CD4-positive, alpha-beta T cell treated with Interleukin-15 for 4 hours (primary cell): ENCODE measurements at regions not wholly inside any gene's neighbourhood (a gene's known extent, or its start where the extent isn't known, plus 50 kb on each side); places are given as distances from the start of the nearest gene placed in this dataset.
"Not testable (repeated sequence)": the region's sequence is repeated elsewhere in the genome, so short reads cannot be mapped to it uniquely, and the experiment has no call there.

Source experiments
- DNase-seq: peaks from one replicate; pipeline ENCODE4 v3.0.0-alpha.2; 2020; ENCODE audit warnings: low spot score

- DNase-seq = no peak
Observed at GRCh38 chr4:138663883-138664282, 351.7 kb upstream of the NOCT start.

DNA sequence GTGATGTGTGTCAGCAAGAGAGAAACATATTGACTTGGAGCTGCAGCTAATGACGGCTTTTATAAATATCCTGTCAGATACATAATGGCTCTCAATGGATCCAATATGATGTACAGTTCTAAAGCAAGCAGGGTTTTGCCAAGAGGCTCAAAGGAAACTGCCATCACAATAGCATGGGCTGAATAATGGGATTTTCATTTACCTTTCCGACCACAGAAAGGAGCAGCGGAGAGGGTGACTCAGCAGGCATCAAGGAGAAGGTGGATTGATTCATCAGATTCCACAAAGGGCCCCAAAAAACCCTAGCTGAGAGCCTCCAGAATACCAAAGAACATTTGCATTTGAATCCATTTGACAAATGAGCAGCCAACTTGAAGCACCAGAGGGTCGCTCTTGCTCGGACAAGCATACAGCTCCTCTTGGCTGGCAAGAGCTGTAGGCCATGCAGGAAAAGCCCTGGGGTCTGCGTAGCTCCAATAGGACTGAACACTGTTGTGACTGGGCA, 355.7 kb upstream of the NOCT start:
- DNase-seq = no peak

GRCh38 chr4:138659037-138659811, 356.4 kb upstream of the NOCT start:
- no peak for DNase-seq

DNA sequence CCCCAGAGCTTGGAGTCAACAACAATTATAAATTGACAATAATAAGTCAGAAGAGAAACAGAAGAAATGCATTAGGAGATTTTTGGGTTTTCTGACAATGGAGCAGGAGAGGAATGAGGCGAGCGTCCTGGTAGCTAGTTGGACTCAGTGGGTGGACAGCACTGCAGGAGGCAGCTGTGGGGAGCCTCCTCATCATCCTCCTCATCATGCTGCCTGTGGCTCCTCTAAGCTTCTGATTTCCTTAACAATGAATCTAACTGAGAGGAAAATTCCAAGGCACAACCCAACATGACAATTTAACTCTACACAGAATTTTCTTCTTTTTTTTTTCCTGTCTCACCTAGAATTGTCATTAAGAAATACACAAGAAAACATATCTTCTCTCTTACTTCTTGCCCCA, 357.1 kb upstream of the NOCT start:
- DNase-seq = no peak

- DNase-seq = no peak
Observed at GRCh38 chr4:138656990-138657389, 358.6 kb upstream of the NOCT start.

- no peak for DNase-seq
Observed at GRCh38 chr4:138655985-138656384, 359.6 kb upstream of the NOCT start.

- no peak for DNase-seq
Observed at GRCh38 chr4:138655286-138655685, 360.3 kb upstream of the NOCT start.

DNA sequence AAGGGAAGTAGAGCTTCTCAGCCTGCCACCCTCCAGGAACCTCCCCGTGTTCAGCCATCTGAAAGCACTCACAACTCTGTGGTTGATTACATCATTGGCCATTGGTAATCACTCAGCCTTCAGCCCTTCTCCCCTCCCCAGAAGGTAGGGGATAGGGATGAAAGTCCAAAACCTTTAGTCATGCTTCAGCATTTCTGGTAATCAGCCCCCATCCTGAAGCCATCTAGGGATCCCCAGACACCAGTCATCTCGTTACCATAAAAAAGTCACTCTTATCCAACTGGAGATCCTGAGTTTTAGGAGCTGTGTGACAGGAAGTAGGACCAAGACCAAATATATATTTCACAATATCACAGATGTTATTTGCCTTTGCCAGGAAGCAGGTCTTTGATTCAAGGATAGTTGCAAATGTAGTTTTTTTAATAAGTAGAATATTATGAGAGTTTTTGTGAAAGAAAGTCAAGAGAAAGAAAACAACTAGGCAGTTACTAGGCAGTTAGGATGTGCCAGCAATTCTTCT, 364.6 kb upstream of the NOCT start:
- DNase-seq = no peak

- DNase-seq = no peak
Observed at GRCh38 chr4:138650495-138650894, 365.1 kb upstream of the NOCT start.

DNA sequence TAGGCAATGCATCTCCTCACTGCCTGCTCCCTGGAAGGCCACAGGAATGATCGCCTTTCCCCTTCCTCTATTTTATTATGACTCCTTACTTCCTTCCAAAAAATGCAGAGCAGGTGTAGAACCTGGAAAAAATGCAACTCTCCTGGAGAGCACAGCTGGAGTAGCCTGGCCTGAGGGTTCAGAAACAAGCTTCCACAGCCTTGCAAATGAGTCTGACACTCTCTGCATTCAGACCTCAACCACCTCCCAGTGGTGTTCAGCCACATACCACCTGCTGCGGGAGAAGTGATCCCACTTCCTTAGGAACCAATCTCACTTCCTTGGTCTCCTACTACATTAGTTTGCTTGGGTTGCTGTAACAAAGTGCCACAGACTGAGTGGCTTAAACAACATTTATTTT, 368.1 kb upstream of the NOCT start:
- no peak for DNase-seq

GRCh38 chr4:138646383-138646782, 369.2 kb upstream of the NOCT start:
- DNase-seq = no peak

GRCh38 chr4:138645289-138645688, 370.3 kb upstream of the NOCT start:
- no peak for DNase-seq

GRCh38 chr4:138644322-138644721, 371.3 kb upstream of the NOCT start:
- DNase-seq = no peak

GRCh38 chr4:138643827-138644226, 371.8 kb upstream of the NOCT start:
- DNase-seq = no peak

- no peak for DNase-seq
Observed at GRCh38 chr4:138639018-138639741, 376.4 kb upstream of the NOCT start.

DNA sequence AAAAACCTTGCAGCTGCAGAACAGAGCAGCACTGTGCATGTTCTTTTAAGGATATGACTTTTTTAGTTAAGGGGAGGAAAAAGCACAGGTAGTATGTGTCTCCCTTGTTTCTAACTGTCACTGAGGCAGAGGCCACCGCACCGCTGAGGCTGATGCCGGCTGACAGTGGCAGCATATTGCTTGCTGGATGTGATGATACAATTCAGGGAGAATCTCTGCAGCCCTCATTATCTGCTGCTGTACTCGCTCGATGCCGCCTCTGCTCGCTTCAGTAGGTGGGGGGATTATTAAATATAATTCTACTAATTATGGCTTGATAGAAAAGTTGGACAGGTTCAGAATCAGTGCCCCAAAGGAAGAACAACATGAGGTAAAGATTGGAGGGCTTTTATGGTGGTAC, 378.8 kb upstream of the NOCT start:
- DNase-seq = no peak

DNA sequence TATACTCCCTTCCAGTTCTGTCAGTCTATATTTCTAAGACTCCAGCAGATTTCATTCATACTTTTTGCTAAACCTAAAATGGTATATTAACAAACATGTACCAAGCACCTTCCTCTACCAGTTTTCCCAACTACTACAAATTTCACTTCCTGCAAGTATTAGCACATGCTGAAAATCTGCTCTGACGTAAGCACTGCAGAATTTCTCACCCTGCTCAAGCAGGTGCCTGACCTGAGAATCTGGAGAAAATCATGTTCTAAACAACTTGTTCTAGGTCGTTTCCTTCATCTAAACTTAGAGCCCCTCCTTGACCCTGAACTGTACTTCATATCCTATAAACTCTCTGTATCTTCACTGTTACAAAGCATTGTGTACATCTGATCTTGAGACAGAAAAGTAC, 380.7 kb upstream of the NOCT start:
- no peak for DNase-seq

DNA sequence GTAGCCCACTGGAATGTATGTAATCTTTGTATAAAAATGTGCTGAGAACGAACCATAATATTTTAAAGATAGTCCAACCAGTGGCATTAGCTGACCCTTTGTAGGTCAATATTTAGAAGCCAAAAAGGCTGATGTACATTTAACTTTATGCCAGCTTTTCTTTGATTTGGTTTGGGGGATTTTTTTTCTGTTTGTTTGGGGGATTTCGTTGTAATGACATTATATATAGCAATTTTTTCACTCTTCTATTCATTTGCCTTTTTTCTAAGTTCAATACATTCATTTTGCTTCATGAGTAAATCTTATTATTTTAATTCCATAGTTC, 382.0 kb upstream of the NOCT start:
- DNase-seq = no peak

DNA sequence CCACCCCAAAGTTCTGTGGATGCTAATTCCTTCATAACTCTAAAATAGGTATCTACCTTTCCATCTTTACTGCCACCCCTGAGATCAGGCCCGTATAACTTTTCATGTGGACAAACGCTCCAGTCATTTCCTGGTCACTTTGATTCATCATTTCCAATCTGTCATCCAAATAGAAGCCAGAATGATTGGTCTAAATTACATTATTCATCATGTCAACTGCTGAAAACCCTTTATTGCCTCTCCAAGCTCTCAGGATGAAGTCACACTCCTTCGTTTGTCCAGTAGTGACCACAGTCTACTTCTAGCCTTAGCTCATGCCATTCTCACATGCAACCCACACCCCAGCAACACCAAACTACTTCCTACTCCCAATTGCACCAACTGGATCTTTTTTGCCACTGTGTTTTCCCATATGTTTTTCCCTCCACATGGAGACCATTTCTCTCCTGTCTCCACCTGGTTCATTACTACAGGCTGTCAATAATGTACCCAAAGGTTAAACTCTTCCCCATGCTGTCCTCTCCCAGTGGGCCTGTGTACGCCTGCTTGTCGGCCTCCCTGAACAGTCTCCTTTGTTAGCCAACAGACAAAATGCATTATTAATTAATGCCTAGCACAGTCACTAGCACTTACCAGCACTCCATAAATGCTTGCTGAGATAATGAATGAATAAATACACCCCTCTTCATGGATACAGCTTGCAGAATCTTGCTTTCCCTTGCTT, 382.6 kb upstream of the NOCT start:
- no peak for DNase-seq

DNA sequence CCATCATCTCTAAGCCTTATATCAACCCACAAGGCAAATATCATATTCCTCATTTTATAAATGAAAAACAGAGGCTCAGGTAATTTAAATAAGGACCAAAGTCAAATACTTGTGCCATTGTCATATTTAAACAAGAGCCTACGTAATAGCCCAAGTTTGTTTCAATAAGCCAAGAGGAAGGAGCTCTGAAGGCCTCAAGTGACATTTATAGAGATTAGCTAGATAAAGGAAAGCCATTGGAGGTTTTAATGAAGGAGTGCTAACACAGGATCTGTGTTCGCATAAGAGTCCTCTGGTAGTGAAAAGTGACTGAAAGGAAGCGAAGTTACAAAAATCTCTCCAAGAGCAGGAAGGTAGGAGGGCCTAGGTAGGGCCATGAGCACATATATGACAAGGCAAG, 384.9 kb upstream of the NOCT start:
- no peak for DNase-seq

- no peak for DNase-seq
Observed at GRCh38 chr4:138629669-138630068, 385.9 kb upstream of the NOCT start.

GRCh38 chr4:138627096-138627495, 384.9 kb upstream of the SLC7A11 start:
- DNase-seq = no peak

DNA sequence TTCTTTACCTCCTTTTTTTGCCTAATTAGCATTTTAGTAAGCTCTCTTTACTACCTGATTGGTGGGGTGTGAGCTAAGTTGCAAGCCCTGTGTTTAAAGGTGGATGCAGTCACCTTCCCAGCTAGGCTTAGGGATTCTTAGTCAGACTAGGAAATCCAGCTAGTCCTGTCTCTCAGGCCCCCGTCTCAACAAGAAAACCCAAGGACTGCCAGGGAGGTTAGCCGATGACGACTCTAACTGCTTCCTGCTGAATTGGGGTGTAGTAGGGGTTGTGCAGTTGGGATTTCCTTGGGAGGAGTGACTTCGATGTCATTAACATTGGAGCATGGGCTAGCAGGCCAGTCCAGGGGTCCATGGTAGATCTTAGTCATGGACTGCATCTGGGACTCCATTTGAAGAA, 380.2 kb upstream of the SLC7A11 start:
- not testable (repeated sequence) for DNase-seq
